HG03439 (cell line): ENCODE measurements at regions not wholly inside any gene's neighbourhood (a gene's known extent, or its start where the extent isn't known, plus 50 kb on each side); places are given as distances from the start of the nearest gene placed in this dataset.

Experiments used
- ATAC-seq: cut with Tn5 transposase; IDR thresholded peaks from one replicate; pipeline ENCODE4 v1.9.1; 2021; ENCODE audit warnings: mild to moderate bottlenecking, moderate library complexity; ENCODE audit not compliant: unreplicated experiment

DNA sequence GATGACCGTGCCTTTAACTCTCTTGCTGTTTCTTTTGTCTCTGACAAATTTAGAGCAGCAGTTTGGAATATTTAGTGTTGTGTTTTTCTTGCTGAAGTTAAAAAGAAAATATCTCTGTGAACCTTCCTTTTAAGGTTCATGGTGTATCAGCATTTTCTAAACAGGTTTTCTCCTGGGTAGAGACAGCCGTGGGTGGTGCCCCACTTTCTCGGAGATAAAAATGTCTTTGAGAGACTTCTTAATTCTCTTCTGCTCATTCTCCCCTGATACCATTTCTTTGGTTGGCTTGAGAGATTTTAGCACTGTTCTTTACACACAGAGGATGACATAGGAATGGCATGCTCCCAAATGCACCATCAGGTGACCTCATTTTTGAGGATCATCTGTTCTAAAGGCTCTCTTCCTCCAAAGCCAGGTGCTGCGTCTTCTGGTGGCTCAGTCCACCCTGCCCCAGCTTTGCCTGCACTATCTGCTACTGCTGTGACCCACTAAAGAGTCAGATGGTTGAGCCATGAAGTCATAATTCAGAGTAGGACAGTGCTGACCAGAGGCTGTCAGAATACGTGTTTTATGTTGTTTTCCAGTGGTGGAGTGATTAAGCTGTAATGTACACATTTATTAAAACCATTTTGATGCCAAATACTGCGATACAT, 90.3 kb upstream of the SLC10A2 start:
- ATAC-seq: no peak

DNA sequence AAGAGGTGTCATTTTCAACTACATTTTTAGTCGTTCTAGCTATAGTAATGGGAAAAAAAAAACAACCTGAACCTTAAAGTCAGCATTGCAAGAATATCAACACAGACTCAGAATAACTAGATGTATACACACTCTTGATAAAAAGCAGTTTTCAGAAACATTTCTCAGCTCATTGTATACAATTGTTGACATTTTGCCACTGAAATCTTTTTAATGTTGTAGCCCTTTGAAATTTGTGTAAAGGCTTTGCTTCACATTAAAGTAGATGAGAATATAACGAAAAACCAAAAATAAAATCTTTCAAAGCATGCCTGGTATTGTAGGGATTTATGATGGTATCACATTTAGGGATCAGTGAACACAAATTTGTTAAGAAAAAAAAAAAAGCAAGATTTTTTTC, 87.2 kb upstream of the SLC10A2 start:
- no peak for ATAC-seq

DNA sequence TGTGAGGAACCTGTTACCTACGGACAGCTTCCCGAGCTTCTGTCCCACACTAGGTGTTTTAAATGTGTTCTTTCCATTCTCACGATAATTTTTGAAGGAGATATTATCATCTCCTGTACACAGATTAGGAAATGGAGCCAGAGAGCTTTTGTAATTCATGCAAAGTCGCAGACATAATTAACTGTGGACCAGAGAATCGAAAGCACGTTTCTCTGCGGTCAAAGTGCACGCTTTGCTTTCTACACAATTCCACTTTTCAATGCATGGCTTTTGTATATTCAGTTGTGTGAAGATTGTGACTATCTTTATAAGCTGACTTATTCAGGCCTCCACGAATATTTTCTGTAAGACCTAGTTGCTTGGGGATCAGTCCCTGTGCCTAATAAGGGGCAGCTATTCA, 81.7 kb upstream of the SLC10A2 start:
- no peak for ATAC-seq

DNA sequence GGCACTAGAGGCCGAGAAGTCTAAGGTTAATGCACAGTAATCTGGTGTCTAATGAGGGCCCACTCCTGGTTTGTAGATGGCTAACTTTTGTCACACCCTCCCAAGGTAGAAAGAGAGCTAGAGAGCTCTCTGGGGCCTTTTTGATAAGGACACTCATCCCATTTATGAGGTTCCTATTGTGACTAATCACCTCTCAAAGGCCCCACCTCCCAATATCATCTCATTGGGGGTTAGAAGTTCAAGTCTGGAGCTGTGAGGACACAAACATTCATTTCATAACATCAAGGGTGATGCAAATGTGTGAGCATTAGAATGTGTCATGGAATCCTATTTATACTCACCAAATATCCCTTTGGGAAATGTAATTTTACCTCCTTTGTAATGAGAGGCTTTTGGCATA, 79.2 kb upstream of the SLC10A2 start:
- no peak for ATAC-seq

DNA sequence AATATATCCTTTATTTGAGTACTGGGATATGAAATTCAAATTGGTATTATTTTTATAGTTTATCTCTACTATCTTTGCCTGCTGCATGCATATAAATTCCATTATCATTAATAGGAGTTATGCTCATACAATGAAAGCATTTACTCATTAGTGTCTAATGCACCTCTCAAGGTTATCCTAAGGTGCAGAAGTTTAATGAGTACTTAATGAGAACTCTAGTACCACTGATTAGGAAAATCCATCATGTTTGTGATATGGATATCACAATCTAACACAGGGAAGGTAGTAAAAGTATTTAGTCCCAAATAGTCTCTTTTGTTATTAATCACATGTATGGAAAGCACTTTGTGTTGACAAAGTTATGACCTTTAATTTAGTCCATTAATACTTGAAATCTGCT, 77.2 kb upstream of the SLC10A2 start:
- no peak for ATAC-seq

DNA sequence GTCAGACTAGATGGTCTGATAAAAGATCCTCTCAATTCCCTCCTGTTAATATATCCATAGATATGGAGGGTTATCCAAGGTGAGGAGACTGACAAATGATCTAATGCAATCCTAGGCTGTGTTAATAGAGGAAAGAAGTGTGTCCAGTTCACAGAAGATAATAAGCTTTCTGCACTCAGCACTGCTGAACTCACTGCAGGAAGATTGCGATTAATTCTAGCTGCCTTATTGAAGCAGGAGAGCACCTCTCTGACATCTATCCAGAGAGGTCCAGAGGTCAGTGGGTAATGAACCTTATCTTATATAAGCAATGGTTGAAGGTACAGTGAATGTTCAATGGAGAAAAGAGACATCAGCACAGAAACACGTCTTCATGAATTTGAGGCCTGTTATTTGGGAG, 75.9 kb upstream of the SLC10A2 start:
- no peak for ATAC-seq

DNA sequence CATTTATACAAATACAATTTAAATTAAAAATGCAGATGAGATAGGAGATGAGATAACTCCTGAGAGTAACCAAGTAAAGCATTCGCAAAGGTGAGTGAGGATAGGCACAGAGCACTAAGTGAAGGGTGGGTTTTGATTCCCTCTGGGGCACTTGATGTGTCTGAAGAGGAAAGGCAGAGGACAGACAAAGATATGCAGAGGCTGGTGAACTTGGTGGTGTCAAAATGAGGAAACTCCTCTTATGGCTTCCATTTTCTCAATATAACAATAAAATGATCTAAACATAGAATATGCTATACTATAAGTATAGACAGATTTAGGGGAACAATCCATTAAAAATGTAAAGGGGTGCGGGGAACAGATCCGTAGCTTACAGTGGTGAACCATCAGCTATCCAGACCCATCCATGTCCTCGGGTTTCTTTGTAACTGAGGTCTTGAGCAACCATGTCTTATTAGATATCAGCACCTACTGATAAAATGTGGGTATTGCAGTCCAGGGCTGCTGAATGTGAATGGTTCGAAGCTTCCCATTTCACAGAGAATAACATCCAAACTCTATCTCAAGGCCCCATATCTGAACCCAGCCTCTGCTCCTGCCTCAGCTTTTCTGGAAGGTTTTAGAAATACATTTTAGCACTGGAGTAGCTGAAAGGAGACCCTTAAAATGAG, 73.9 kb upstream of the SLC10A2 start:
- ATAC-seq: peak; percentile 95

DNA sequence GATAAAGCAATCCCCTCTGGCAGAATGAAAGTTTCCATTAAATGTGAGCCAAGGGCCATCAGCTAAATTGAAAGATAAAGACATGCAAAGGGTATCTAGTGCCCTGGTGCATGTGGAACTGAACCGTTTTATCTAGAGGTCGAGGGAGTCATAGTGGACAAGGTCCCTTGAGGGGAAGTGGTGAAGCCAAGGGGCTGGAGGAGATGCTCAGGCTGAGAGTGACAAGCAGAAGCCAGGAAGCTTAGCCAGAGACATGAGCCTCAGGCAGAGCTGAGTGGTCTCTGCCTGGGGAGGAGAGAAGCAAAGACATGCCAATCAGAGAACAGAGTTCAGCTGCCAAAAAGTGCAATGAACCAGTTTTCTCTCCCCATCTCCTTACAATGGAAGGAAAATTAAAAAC, 68.1 kb upstream of the SLC10A2 start:
- ATAC-seq: no peak

DNA sequence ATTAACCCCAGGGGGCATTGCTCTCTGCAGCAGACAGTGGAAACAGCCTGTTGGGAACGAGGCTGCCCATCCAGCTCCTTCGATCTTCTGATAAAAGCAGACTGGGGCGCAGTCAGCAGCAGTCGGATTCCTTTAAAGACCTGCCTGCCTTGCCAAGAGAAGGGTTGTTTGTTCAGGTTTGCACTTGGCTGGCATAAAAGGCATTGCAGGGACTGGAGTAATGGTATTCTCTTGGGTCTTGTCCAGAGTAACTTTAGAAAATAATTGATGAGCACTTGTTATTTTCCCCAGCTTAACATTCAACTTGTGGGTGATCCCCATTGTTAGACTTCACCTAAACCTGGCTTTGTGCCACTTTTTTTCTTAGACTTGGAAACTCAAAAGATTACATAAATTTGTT, 67.3 kb upstream of the SLC10A2 start:
- no peak for ATAC-seq

DNA sequence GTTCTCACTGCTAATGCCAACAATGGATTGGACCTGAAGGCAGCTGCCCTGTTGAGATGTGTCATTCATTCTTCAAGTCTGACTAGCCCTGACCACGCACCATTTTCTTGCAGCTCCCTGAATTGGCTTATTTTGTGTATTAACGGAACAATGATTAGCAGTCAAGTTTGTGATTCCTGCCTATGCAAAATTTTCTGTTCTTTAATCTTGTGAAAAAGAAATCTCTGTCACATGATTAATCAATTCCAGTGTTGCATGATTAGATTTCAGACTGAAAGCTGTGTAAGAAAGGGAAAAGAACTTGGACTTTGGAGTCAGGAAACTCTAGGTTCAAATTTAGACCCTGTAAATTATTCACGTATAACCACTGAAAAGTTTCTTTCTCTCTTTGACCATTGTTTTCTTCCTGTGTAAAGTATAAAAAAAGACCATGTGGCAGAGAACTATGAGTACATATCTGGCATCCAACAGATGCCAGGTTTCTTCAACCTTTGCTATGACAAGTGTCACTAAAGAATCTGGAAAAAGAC, 64.5 kb upstream of the SLC10A2 start:
- ATAC-seq: peak; percentile 68

DNA sequence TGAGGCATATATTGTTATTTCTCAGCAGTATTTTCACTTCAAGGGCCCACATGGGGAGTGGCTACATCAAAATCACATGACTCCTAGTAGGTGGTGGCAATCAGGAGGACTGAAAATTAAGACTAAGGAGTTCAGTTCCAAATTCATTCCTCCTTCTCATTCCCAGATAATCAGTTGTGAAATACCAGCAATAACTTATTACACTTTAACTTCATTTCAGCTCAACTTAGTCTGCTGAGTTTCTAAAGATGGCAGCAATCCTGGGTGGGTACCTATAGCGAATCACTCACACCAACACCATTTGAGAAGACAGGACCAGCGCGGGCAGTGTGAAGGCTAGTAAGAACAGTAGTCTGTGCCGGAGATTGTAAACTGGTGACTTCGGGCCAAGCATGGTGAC, 63.9 kb upstream of the SLC10A2 start:
- ATAC-seq: no peak
